GM21786 (cell line): ENCODE measurements at regions not wholly inside any gene's neighbourhood (a gene's known extent, or its start where the extent isn't known, plus 50 kb on each side); places are given as distances from the start of the nearest gene placed in this dataset.
"Not testable (repeated sequence)": the region's sequence is repeated elsewhere in the genome, so short reads cannot be mapped to it uniquely, and the experiment has no call there.

Source experiments
- ATAC-seq: cut with Tn5 transposase; IDR thresholded peaks from one replicate; pipeline ENCODE4 v1.9.1; 2021; ENCODE audit not compliant: unreplicated experiment

DNA sequence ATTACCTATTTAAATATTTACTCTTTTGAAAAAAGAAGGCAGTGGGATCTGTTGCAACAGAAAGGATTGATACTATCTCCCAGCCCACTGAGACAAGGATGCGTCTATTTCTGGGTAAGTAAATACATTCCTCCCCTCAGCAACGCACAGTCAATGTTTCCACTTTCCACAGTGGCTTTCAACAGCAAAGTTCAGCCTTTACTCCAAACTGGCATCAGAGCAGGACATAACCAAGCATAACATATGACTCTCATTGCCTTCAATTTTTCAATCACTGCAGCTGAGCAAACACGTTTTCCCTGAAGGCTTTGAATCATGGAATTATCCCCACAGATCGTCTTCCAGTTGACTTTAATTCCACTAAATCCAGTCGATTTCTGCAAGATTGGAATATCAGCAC, 160.3 kb upstream of the FRG1 start:
- ATAC-seq, result no peak

DNA sequence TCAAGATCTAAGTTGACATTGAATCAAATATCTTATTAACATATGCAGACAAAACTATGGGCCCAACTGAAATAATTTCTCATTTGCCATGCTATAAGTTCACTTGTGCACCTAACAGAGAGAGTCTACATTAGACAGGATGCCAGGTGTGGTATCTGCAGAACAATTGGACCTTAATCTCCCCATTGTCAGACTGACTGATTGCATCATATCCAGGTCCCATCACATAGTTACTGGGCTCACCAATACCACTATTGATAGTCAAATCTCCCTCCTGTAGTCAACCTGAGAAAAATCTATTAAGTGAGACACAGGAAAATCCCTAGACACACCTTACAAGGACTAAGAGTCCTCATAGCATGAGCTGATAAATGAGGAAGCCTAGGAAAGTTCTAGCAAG, 156.0 kb upstream of the FRG1 start:
- no peak for ATAC-seq

DNA sequence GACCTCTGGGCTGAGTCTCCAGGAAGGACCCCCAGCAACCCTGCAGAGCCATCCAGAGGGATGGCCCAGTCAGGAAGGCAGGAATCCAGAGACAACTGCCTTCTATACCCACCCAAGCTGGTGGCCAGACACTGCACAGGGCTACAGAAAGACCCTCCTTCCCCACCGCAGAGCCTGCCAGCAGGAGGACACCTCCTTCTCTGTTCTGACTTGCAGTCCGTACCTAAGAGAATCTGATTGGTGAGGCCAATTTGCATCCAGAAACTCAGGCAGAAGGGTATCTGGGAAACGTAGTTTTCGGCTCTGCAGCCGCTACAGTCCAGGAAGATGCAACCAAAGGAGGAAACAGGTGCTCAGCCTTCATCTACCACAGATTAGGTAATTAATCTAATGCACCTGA, 155.4 kb upstream of the FRG1 start:
- no peak for ATAC-seq

DNA sequence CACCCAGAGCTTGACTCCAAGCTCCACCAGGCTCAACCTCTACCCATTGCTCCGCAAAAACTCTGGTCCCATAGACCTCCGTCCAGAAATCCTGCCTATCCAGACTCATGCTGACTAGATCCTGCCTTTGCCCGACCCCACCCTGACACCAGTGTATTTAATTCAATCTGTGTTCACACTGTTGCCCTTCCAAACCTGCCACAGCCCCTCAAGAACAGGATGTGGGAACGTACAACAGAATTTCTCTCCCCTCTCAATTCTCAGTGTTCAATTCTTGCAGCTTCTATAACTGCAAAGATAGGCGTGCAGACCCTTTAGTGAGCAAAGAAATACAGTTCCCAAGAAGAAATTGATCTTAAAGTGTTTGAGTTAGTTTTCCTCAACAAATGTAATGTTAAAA, 154.2 kb upstream of the FRG1 start:
- no peak for ATAC-seq

DNA sequence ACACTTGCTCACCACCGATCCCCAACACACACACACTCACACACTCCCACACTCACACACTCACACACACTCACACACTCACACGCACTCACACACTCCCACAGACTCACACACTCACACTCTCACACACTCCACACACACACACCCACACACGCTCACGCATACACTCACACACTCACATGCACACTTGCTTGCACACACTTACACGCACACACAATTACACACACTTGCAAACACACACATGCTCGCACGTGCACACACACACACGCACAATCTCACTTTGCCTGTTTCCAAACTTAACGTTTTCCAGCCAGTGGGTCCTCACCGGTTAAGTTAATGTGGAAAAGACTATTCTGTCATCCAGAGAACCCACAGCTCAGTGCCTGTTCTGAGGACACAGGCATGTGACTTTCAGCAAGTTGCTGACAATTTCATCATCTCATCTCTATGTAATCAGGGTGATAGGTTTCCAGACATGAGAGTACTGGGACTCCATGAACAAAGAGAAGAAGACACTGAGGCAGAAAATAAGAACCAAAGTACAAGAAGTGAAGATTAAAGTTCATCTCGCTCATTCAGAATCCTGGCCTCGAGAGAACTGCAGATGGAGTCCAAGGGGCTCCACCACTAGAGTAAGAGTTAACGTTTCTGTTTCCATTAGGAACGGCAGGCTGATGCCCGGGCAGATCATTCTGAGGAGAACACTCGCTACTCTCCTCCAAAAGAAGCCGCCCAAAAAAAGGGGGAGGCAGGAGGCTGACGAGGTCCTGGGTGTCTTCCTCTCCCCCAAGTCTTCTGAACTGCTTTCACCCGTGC, 153.2 kb upstream of the FRG1 start:
- no peak for ATAC-seq

DNA sequence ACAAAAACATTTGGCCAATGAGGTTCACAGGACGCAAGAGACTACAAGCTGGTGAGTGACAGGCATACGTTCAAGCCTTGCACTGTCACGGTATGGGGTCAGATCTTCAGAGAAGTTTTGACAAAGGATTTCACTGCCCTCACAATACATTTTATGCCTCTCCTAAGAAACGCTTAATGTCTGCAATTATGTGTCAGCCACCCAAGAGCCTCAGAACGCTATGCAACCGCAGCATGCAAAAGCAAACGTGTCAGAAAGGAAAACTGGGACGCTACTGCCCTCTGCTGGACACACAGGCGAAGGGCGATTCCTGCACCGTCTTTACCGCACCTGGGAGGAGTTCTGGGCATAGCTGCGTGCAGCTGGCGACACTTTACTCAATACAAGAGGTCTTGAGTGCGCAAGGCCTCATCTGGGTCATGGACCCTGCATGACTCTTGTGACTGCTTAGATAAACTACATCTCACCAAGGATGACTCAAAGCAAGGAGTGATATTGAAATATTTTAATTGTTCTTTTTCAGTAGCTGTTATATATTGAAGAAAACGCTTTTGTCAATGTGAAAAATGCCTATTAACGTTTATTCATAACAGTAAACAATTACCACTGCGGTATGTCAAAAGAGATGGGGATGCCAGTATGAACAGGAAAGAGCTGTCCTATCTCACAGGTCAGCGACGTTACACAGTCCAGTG, 147.6 kb upstream of the FRG1 start:
- peak; percentile 97 for ATAC-seq

DNA sequence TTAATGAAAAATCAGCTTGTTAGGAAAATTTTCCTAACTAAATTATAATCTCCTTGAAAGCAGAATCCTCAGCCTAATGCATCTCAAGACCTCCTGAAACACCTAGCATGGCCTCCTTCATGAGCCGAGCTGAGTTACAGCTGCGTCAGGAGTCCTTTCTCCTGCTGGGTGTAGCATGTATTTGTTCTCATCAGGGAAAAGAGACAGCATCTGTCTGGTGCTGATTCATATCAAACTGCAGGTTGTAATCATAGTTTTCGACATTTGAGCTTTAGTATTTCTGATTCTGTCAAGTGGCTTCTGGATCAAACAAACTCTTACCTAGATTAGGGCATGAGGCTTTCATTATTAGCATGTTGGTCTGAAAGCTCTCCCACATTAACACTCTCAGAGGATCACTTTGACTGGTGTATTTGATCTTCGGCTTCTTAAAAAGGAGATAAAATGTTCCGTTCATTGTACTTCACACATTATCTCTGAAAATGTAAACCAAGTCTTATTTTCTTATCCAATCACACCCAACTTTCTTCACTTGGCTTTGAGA, 140.1 kb upstream of the FRG1 start:
- no peak for ATAC-seq

DNA sequence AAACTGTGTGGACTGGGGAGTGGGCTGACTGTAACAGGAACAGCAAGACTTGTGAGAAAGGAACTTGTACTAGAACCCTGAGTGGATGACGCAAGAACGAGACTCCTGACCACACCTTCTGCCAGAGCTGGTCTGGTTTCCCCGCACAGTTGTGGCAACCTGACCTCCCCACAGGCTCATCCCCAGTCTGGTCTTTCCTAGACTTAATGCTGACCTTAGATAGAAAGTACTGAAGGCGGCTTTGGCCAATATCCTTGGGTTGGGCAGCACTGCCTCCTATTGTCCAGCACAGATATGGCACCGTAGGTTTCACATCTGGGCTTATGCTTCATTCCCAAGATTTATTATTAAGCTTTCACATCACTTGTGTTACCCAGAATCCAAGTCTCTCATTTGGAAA, 137.8 kb upstream of the FRG1 start:
- no peak for ATAC-seq

DNA sequence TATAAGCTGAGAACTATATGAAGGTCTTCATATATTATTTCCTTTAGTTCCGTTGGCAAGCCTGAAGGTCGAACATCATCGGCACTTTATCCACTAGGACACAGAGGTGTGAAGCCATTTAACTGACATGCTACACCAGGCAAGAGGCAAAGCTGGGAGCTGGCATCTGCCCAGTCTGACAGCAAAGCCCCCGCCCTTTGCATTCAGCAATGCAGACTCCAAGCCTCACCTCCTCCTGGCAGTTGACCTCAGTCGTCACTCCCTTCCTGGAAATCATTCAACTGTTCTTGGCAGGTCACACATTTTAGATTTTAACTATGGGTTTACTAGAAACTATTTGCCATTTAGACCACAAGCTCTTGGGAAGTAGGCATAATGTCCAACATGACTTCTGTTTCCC, 135.8 kb upstream of the FRG1 start:
- ATAC-seq, result no peak

DNA sequence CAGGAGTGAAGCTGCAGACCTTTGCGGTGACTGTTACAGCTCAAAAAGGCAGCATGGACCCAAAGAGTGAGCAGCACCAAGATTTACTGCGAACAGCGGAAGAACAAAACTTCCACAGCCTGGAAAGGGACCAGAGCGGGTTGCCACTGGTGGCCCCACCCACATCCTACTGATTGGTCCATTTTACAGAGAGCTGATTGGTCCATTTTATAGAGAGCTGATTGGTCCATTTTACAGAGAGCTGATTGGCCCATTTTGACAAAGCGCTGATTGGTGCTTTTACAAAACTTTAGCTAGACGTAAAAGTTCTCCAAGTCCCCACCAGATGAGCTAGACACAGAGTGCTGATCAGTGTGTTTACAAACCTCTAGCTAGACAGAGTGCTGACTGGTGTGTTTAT, 134.2 kb upstream of the FRG1 start:
- no peak for ATAC-seq

DNA sequence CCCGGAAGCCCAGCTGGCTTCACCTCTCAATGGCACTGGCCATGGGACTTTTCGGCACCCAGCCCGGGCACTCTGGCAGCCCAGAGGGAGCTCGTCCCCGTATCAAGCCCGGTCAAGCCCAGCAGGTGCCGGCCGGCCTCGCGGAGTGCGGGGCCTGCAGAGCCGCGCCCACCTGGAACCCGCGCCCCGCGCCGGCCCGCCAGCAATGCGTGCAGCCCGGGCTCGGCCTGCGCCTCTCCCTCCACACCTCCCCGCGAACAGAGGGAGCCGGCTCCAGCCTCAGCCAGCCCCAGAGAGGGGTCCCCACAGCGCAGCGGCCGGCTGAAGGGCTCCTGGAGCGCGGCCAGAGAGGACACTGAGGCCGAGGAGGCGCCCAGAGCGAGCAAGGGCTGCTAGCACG, 133.6 kb upstream of the FRG1 start:
- no peak for ATAC-seq

DNA sequence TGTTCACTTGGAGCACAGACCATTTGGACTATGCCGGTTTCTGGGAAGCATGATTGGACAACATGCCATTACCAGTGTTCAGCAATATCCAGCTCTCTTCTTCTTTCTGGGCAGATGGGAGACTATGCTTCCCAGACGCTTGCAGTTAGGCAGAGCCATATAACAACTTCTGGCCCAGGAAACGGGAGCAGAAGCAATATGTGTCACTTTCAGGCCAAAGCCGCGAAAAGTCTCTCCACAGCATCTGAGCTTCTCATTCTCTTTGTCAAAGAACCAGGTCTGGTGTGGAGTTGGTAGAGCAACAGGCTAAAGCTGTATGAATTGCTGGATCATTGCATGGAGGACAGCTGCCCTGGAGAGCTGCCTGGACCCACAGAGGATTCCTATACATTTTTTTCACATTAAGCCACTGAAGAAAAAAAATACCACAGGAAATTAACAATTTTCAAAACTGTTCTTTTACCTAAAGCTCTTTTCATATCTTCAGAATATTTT, 131.4 kb upstream of the FRG1 start:
- no peak for ATAC-seq

DNA sequence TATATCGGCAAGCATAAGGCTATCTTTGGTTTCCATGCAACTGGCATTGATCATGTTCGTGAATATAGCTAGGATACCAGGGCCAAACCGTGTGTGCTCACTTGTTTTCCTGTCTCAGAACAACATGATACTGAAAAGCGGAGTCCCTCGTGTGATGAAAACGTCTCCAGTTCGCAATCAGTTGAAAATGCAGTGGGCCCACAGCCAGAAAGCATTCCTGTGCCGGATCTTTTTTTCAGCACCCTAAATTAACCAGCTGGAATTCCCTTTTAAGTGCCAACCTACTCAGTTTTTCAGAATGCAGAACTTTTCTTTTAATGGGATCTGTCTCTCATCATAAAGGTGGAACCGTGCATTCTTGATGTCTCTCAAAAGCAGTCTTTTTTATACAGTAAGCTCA, 130.8 kb upstream of the FRG1 start:
- ATAC-seq, result no peak

DNA sequence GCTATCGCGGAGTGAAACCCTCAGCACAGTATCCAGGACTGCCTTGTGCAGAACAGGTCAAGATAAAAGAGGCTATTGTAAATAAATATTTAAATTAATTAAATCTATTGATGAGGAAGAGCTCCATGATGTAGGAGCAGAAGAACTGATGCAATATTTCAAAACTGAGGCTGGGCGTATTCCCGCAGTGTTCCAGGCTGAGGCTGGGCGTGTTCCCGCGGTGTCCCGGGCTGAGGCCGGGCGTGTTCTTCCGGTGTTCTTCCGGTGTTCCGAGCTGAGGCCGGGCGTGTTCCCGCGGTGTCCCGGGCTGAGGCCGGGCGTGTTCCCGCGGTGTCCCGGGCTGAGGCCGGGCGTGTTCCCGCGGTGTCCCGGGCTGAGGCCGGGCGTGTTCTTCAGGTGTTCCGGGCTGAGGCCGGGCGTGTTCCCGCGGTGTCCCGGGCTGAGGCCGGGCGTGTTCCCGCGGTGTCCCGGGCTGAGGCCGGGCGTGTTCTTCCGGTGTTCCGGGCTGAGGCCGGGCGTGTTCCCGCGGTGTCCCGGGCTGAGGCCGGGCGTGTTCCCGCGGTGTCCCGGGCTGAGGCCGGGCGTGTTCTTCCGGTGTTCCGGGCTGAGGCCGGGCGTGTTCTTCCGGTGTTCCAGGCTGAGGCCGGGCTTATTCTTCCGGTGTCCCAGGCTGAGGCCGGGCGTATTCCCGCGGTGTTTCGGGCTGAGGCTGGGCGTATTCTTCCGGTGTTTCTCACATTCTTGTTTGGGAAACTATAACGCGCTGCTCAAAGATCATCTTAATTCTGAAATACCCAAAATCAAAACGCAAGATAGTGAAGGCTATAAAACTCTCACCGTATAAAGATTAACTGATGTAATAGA, 130.1 kb upstream of the FRG1 start:
- ATAC-seq, result not testable (repeated sequence)

DNA sequence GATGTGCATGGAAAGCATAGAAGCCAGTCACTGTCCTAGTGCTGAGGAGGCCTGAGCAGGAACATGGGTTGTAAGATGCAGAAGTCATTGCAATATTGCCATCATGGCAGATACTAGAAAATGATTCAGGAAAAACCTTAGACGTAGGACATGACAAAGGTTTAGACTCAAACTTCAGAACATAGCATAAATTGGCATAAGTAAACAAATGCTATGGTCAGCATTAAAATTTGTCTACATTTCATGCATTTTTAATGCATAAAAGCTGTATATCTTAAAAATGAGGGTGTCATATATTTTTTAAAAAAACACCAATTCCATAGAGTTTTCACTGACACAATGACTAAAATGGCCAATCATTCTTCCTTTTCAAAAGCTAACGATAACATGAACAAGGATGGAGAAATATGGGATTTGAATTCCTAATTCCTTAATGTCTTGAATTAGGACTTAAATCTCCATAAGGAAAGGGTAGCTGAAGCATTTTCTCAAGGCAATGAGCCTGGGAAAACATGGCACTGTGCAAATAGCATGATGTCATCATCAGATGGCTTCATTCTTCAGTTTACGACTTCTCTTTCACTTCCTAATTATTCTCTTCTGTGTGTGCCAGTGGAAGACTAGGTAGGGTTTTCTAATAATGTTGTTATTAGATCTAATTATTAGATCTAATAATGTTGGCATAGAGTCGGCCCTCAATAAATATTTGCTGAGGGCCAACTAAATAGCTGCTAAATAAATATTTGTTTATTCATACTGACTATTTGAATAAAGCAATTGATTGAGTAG, 125.1 kb upstream of the FRG1 start:
- ATAC-seq, result no peak

DNA sequence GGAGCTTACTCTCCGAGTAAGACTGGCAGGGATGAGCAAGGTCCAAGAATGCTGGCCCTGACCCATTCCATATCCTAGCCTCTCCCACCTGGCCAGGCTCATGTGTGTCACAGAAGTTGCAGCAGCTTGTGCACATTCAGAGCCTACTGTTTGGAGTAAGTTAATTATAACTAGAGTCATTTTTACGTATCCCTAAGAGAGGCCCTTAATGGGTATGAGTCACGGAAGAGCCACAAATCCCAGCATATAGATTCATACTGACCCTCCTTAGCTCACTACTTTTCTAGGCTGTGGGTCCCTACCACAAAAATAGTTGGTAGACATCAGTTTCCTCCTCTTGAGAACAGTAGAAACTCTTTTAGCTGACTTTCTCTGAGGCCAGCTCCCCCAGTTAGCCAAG, 118.3 kb upstream of the FRG1 start:
- no peak for ATAC-seq

DNA sequence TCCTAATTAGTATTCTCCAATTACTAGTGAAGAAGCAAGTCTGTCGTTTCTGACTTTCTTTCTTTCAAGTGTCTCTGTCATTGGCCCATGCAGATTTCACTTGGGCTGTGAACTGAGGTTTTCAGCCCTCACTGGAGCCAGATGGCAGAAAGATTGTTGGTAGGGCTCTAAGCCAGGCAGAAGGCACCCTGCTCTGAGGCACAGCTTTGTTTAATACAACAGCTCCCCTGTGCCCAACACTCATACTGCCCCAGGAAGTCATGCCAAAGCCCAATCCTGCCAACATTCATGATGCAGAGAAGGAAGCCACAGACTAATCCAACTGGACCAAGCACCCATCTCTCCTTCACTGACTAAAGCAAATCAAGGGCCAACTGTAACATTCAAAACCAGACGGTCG, 117.1 kb upstream of the FRG1 start:
- ATAC-seq, result no peak

DNA sequence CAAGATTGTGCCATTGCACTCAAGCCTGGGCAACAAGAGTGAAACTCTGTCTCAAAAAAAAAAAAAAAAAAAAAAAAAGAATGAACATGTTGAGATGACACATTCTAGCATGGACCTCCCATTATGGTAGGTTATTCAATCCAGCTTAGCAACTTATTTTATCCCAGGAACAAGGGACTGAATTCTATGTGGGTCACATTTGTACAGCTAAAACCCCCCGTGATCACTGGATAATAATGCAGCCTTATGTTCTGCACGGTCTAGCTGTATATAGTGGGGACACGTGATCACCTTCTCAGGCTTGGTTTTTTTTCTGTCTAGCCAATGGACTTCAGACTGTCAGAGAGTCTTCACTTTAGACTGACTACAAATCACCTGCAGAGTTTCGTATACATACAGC, 115.2 kb upstream of the FRG1 start:
- no peak for ATAC-seq

DNA sequence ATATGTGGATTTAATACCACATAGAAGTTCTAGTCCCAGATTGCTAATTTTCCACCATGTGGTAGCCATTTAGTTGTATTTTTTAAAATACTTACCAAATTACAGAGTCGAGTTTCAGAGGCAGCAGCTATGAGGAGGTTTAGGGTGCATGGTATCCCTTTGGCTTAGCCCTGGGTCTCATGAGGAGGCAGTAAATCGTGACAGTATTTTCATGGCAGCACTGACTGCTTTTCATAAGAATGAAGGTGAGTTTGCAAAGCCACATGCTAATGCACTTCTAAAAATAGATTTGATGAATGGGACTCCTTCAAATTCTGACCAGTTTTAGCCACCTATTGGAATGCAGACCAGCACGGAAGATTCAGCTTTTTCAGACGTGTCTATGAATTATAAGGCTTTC, 114.0 kb upstream of the FRG1 start:
- ATAC-seq, result no peak

DNA sequence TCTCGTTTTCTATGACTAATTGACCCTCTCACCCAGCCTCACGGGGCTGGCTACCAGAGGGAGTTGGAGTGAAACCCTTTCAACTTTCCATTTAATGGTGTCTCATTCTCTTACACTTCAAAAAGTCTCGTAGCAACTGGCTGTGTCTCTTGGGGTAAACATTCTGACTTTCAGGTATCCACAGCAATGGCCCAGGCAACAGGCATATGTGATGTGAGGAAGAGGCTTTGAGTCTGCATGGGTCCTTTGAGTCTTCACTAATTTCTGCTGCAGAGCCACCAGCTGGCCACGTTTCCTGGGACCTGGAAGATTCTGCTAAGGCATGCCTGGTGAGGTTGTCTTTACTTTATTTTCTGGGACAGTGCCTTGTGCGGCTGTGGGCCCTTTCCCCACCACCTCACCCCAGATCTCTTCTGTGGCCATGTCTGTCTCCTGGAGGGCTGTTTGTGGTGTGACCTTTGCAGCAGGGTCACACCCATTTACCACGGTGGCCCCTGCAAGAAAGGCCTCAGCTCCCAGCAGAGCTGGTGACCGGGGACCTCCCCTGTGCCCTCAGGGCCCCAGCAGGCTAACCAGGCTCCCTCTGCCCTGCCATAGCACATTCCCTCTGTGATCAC, 112.5 kb upstream of the FRG1 start:
- no peak for ATAC-seq
